Peyer's patch (tissue), 4 donors: ENCODE measurements at regions not wholly inside any gene's neighbourhood (a gene's known extent, or its start where the extent isn't known, plus 50 kb on each side); places are given as distances from the start of the nearest gene placed in this dataset.

Experiments used
- DNase-seq, 3 donors: peaks; one replicate each; pipeline ENCODE4 v3.0.0-alpha.2; 2017 to 2019
- H3K27ac ChIP-seq, 4 donors: fragments of 200-600 bp; sonication (generic); one replicate each; pipeline ENCODE4 v1.5.1; 2016 to 2019
- H3K27me3 ChIP-seq, 2 donors: fragments of 200-600 bp; sonication (generic); one replicate each; pipeline ENCODE4 v1.5.1; 2019
- H3K36me3 ChIP-seq, 3 donors: fragments of 200-600 bp; sonication (generic); one replicate each; pipeline ENCODE4 v1.5.1; 2016 to 2019
- H3K4me1 ChIP-seq, 4 donors: fragments of 200-600 bp; sonication (generic); one replicate each; pipeline ENCODE4 v1.5.1; 2016 to 2019
- H3K4me3 ChIP-seq, 4 donors: fragments of 200-600 bp; sonication (generic); 1 replicate in 3 of 4; 2 replicates in 1 of 4; pipeline ENCODE4 v1.5.1; 2016 to 2019; ENCODE audit warnings: mild to moderate bottlenecking in 1 of 4
- H3K9me3 ChIP-seq, 4 donors: fragments of 200-600 bp; sonication (generic); one replicate each; pipeline ENCODE4 v1.5.1; 2016 to 2019; ENCODE audit warnings: mild to moderate bottlenecking in 1 of 4
- CTCF ChIP-seq, 6 experiments: fragments of 450-650 bp in 4 of 6; fragments of 200-600 bp in 2 of 6; sonication (generic) in 1 of 6; IDR thresholded peaks; one replicate each; pipeline ENCODE4 v1.5.1; 2017 to 2019; ENCODE audit warnings: antibody characterized with exemption in 6 of 6, mild to moderate bottlenecking in 3 of 6, moderate library complexity in 1 of 6
- POLR2A ChIP-seq, 2 donors: fragments of 450-650 bp; IDR thresholded peaks; one replicate each; pipeline ENCODE4 v1.5.1; 2017; ENCODE audit warnings: antibody characterized with exemption in 2 of 2, mild to moderate bottlenecking in 2 of 2, moderate library complexity in 2 of 2

DNA sequence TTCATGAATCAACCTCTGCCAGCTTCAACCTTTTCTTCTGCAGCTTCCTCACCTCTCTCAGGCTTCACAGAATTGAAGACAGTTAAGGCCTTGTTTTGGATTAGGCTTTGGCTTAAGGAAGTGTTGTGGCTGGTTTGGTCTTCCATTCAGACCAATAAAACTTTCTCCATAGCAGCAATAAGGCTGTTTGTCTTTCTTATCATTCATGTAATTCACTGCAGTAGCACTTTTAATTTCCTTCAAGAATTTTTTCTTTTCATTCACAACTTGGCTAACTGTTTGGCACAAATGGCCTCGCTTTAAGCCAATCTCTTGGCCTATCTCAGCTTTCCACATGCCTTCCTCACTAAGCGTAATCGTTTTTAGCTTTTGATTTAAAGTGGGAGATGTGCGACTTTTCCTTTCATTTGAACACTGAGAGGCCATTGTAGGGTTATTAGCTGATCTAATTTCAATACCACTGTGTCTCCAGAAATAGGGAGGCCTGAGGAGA lies 229.5 kb downstream of the IPO8 start:
- Histone ChIP-seq H3K27me3 (no peaks in the 10 kb centered on the region), H3K9me3 (no peaks in the 10 kb centered on the region), H3K4me3 (no peak overlapping the region), H3K36me3 (no peaks in the 10 kb centered on the region), H3K27ac (no peak overlapping the region), H3K4me1 (no peaks in the 10 kb centered on the region)
- no peak for DNase-seq
- no peak for TF ChIP-seq CTCF (IDR thresholded peaks at IDR 0.05)

GRCh38 chr12:30463636-30464035 lies 232.0 kb downstream of the IPO8 start:
- no peak for DNase-seq

DNA sequence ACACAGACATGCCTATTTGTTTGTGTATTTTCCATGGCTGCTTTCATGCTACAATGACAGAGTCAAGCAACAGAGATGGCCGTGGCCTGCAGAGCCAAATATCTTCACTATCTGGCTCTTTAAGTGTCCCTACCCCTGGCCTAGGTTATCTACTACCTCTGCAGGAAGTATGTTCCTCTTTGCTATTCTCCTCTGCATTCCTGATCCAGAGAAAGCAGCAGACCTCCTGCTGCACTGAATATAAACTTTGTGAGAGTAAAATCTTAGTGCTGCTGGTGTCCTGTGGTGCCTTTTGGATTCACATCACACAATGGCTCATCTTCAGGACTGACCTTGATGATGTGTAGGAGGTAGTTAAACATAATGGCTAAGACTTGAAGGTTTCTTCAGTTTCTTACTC lies 233.4 kb downstream of the IPO8 start:
- DNase-seq: no peak
- no peaks in the 10 kb centered on the region for H3K9me3 ChIP-seq
- no peak for TF ChIP-seq POLR2A (IDR thresholded peaks at IDR 0.05)
- H3K4me3 ChIP-seq: no peak overlapping the region
- no peaks in the 10 kb centered on the region for H3K4me1 ChIP-seq
- no peaks in the 10 kb centered on the region for H3K27me3 ChIP-seq
- no peaks in the 10 kb centered on the region for H3K36me3 ChIP-seq
- no peak overlapping the region for H3K27ac ChIP-seq

More at GRCh38 chr12:30463636-30464035, 232.0 kb downstream of the IPO8 start:
- no peak overlapping the region for H3K27ac ChIP-seq
- H3K27me3 ChIP-seq: no peaks in the 10 kb centered on the region
- H3K36me3 ChIP-seq: no peaks in the 10 kb centered on the region
- TF ChIP-seq POLR2A (IDR thresholded peaks at IDR 0.05) (no peak), CTCF (IDR thresholded peaks at IDR 0.05) (no peak)
- H3K4me3 ChIP-seq: no peak overlapping the region
- no peaks in the 10 kb centered on the region for H3K4me1 ChIP-seq
- H3K9me3 ChIP-seq: no peaks in the 10 kb centered on the region

GRCh38 chr12:30461026-30461615 lies 234.5 kb downstream of the IPO8 start:
- Histone ChIP-seq H3K4me3 (no peak overlapping the region), H3K9me3 (no peaks in the 10 kb centered on the region), H3K27me3 (no peaks in the 10 kb centered on the region), H3K27ac (no peak overlapping the region), H3K4me1 (no peaks in the 10 kb centered on the region), H3K36me3 (no peaks in the 10 kb centered on the region)
- DNase-seq: no peak
- no peak for TF ChIP-seq POLR2A (IDR thresholded peaks at IDR 0.05)

DNA sequence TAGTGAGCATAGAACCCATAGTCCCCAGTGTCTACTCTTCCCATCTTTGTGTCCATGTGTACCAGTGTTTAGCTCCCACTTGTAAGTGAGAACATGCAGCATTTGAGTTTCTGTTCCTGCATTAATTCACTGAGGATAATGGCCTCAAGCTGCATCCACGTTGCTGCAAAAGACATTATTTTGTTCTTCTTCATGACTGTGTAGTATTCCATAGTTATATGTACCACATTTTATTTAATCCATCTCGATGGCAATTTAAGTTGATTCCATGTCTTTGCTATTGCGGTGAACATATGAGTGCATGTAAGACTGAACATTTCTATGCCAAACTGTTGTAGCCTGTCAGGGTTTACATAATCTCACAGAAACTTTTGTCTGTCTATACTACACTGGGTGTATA lies 237.2 kb downstream of the IPO8 start:
- DNase-seq: no peak
- Histone ChIP-seq H3K9me3 (no peaks in the 10 kb centered on the region), H3K27me3 (no peaks in the 10 kb centered on the region), H3K27ac (no peak overlapping the region), H3K4me3 (no peak overlapping the region), H3K4me1 (no peaks in the 10 kb centered on the region), H3K36me3 (no peaks in the 10 kb centered on the region)
- no peak for TF ChIP-seq CTCF (IDR thresholded peaks at IDR 0.05)
- TF ChIP-seq POLR2A (IDR thresholded peaks at IDR 0.05): no peak

GRCh38 chr12:30457621-30458289 lies 237.9 kb downstream of the IPO8 start:
- no peak for TF ChIP-seq POLR2A (IDR thresholded peaks at IDR 0.05)
- peak in 3 of 6 experiments; percentile 17 to 29 (median 27) for TF ChIP-seq CTCF (IDR thresholded peaks at IDR 0.05)
- DNase-seq: no peak
- H3K27ac ChIP-seq: peak overlapping the region in 1 of 4 donors; percentile 42
- no peaks in the 10 kb centered on the region for H3K4me1 ChIP-seq
- H3K36me3 ChIP-seq: no peaks in the 10 kb centered on the region
- no peak overlapping the region for H3K4me3 ChIP-seq
- no peaks in the 10 kb centered on the region for H3K9me3 ChIP-seq
- H3K27me3 ChIP-seq: no peaks in the 10 kb centered on the region
